Kidney glomerular epithelial cell (primary cell): ENCODE measurements at regions not wholly inside any gene's neighbourhood (a gene's known extent, or its start where the extent isn't known, plus 50 kb on each side); places are given as distances from the start of the nearest gene placed in this dataset.

Source experiments
- DNase-seq: peaks from one replicate; lab custom pipeline; 2025; lab: John Stamatoyannopoulos, UW

DNA sequence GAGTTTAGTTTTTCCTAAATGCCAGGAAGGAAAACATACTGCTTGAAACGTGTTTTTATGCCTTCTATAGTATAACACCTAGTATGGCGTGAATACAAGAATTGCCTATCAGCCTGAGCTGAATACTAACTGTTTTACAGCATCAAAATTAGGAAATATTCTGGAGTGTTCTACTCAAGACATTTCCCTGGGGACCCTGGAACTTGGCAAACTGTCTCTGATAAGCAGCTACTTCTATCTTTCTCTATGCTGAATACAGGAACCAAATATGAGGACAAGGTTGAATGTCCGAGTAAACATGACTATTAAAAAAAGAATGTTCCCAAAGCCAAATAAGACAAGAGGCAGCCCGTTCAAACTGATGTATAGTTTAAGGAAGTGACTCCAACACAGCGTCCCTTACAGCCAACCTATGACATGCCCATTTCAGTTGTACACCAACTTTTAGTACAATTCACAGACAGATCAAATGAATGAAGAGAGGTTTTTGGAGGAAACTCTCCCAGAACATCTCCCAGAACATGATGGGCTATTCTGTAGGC is 951.3 kb upstream of the ACVR2A start:
- no peak for DNase-seq

DNA sequence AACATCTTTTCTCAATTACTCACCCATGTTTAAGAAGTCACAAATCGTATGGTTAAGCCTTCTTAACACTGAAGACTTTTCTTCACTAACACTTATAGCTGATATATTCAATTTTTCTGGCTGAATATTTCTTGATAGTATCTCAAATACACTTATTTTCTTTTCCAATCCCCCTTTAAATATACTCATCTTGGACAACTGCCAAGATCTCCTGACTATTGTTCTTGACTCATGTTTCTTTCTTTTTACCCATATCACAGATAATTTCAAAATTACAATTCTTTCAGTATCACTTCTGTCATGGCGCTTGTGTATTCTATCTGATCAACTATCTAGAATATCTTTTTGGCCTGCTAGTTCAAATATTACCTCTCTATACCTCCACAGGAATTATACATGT is 954.3 kb upstream of the ACVR2A start:
- DNase-seq, result no peak

DNA sequence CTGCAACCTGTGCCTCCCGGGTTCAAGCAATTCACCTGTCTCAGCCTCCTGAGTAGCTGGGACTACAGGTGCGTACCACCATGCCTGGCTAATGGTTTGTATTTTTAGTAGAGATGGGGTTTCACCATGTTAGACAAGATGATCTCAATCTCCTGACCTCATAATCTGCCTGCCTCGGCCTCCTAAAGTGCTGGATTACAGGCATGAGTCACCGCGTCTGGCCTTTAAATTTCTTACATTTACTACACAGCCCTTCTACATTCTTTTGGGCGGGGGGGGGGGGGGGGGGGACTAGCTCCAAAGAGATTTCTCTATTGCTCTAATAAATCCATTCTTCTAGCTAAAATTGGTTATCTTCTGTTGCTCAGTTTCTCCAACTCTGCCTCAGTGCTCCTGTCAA is 964.9 kb upstream of the ACVR2A start:
- DNase-seq, result no peak

DNA sequence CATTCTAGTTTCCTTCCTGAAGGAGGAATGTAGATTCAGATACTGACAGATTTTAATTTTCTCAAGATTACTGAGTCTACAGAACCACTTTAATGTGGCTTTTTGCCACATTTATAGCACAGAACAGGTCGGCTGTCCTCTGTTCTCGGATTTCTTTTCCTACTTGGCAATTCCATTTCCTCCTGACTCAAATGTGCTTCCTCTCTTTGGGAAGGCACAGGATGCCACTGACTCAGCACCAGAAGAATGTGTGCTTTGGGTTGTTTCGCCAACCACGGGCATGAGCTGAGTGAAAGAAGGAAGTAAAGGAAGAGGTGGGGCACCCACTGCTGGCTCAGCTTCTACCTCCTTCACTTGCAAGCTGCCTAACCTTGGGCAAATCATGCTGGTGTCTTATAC is 970.6 kb upstream of the ACVR2A start:
- DNase-seq, result peak; percentile 66

DNA sequence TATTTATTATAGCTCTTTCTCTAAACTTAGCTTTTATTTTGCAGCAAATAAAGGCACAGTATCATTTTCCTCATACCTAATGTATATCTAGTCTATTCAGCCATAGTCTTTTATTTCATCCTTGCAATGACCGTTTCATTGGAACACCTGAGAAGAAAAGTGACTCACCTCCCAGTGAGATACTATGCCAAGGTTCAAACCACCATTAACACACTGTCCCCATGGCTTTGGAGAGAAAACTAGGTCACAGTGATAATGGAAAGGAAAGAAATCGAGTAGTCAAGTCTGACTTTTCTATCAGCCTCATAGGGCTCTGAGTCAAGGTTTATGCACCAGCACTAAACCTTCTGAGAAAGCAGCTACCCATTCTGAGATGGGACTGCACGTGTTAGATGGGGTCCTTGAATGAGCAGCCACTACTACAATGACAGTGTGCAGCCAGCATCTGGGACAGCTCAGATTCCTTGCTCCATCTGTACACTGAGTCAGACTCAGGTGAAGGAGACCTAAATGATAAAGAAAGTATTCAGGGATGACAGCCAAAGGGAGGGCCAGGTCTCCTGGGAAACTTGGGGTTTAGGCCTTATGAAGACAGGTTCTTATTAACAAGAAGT is 971.1 kb upstream of the ACVR2A start:
- no peak for DNase-seq

DNA sequence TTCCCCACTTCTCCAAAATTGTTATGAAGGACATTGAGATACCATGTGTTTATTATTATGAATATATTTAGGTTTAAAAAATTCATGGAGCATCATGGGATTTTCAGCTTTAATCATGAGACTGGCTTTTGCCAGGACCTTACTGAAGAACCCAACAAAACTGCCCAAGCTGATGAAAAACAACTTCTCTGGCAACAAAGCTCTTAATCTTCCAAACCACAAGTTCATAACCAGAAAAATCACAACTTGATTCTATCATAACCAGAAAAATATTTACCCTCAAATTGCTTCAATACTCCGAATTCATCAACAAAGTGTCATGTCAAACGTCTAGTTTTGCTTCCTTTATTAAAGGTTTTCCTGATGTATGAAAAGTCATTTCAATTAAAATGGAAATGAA is 971.8 kb upstream of the ACVR2A start:
- DNase-seq, result no peak

DNA sequence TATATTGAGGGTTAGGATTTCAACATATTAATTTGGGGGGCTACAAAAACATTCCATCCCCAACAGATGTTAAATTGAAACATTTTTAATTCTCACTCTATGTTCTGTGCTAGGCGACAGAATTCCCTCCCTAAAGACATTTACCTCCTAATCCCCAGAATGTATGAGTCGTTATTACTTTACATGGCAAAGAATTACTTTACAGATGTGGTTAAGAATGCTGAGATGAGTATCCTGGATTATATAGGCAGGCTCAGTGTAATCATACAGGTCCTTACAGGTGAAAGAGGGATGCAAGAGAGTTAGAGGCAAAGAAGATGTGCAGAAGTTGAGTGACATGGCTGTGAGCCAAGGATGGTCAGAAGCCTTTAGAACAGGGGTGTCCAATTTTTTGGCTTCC is 974.1 kb upstream of the ACVR2A start:
- no peak for DNase-seq

DNA sequence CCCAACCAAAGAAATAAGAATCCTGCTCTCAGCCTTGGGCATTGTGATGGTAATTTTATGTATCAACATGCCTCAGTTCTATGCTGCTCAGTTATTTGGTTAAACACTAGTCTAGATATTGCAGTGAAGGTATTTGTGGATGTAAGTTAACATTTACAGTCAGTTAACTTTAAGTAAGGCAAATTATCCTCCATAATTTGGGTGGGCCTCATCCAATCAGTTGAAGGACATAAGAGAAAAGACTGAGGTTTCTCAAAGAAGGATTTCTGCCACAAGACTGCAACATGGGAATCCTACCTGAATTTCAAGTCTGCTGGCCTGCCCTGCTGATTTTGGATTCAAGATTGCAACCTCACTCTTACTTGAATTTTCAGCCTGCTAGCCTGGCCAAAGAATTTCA is 975.5 kb upstream of the ACVR2A start:
- DNase-seq, result no peak

DNA sequence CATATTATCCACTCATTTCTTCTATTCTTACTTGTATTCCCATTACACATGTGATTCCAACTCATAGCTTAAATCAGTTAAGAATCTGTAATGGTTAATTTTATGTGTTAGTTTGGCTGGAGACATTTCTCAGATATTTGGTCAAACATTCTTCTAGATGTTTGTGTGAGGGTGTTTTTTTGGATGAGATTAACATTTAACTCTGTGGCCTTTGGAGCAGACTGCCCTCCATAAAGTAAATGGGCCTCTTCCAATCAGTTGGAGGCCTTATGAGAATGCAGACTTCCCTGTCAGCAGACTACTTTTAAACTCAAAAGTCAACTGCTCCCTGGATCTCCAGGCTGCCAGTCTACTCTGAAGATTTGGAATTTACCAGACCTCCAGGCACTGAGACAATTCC is 976.8 kb upstream of the ACVR2A start:
- DNase-seq, result no peak

DNA sequence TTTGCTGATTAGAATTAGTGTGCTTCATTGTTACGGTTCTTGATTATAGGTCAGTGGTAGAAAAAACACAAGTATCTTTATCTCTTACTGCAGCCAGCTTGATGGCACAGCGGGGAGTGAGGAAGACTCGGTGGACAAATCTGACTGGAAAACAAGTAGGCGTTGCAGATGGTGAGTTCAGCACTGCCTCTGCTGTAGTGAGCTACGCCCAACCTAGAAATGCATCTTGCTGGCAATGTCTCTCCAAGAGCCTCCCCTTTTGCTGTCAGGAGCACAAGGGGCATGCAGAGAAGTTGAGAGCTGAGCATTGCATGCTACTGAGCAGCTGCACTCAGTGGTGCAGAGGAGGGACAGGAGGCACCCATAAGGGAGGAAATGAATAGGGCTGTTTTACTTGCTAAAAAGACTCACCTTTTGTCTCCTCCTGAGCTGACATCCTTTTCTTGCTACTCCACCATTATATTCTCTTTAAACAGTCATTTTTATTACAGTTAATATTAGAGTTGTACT is 977.3 kb upstream of the ACVR2A start:
- no peak for DNase-seq

DNA sequence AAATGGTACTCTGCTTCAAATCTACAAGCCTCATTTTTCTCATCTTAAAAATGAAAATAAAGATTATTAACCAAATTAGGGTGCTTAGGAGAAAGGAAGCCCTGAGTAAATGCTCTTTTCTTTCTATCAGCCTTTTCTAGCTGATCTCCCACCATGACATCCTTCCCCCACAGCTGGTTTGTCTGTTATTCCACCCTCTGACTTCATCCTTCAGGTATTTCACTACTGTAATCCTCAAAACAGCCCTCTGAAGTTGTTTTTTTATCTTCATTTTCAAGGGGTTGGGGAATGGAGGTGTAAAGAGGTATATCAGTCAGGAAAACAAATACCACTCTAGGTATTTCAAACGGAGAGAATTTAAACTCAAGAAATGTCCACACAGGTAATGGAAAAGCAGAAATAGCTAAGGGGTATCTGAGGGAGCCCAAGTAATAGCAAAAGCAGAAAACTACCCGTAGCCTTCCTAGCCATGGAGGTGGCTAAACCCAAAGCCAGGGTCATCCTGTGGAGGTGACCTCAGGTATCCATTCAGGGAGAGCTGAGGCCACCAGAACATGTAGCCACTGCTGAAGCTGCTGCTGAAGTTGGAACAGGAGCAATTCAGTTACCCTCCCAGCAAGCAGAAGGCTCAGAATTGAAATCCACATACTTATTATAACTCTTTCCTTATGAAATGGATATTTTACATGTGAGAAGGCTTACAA is 990.9 kb upstream of the ACVR2A start:
- peak; percentile 80 for DNase-seq

DNA sequence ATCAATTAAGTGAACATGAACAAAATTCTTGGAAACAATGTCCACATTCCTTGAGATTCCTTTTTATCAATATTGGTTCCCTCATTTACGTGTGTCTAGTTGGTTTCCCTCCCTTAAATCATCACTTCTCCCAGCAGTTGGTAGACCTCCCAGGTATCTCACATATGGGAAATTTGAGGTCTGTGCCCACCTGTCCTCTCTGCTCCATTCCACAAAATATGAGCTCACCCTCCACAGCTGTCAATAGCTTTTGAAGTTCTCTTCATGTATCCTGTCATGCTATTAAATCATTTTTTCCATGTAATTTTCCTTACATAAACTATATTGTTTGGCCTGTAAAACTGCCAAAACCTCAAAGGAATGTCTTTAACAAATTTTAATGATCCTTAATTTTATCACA is 992.2 kb upstream of the ACVR2A start:
- DNase-seq, result no peak

DNA sequence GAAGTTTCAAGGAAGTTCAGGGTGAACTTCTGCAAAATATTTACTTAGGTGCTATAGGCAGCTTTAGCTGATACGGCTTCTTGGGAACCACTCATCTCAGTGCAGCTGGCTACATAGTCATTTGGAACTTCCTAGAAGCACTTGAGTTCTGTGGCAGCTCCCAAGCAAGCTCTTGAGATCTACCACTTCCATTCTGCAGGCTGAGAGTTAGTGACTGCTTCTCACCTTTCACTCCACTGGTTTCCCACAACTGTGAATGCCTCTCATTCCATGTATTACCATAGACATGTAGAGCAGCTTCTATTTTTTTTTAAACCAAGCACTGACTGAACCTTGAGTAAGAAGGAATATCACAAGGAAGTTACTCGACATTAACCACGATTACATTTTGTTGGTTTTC is 994.1 kb upstream of the ACVR2A start:
- DNase-seq, result peak; percentile 23

DNA sequence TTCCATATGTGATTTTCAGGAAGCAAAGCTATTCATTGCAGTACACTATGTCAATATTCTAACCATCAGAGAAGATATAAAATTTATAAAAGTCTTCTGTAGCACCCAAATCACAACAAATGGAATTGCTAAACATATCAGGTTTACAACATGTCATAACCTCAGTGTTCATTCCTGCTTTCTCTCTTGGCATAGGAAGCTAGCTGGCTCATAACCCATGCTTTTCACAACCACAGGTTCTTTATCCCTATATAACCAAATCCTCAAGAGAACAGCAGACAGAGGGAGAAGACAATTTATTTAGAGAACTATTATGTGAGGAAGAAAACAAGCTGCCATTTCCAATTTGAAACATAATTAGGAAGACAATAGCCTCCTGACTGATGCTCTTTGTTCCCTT is 997.0 kb upstream of the ACVR2A start:
- DNase-seq, result no peak

DNA sequence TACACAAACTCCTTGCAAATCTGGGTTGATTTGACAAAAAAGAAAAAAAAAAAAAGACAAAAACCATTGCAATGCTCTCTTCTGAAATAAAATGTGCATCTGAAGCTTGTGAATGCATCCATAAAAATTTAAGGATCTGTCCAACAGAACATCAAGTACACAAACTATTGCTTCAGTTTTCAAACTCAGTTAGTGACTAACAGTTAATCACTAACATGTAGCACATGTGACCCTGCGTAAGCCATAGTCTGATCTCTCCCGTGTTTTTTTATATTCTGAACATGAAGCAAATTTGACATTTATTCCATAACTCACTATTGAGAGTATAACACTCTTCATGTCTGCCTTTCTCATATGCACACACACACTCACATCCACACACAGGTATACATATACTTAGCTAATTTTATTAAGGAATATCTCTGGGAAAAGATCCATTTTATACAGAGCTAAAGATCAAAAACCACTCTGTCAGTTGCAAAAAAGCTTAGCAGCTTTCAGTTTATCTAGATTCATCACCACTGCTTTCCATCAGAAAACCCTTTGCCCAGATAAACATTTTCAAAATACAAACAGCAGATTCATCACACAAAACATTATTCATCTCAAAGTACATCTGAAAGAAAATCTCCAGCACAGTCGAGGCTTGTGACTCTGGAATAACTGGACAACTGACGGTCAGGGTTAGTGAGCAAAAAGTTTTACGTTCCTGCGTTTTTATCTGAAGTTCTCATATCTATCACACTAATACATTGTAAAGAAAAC is 1000.4 kb upstream of the ACVR2A start:
- no peak for DNase-seq

DNA sequence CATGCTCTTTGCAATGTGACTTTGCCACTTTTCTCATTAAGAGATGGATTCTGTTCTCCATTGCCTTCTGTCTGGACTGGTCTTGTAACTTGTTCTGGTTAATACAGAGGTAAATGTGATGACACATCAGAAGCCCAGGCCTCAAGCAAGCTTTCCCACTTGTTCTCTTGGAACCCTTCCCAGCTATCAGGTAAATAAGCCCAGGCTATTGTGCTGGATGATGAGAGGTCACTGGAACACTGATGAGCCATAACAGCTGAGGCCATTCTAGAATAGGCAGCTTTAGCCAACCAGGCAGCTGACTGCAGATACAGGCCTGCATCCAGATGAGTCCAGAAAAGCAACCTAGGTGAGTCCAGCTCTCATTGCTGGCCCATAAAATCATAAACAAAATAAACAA is 1007.0 kb upstream of the ACVR2A start:
- DNase-seq, result peak; percentile 55

DNA sequence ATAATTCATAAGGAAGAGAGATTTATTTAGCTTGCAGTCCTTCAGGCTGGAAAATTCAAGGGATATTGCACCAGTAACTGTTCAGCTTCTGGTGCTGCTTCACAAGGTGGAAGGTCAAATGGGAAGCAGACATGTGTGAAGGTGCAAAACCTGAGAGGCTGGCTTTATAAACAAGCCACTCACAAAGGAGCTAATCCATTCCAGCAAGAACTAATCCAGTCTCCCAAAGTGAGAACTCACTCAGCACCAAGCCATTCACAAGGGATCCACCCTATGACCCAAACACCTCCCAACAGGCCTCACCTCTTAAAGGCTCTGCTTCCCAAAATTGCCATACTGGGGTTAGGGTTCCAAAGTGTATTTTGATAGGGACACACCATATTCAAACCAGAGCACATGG is 1018.4 kb upstream of the ACVR2A start:
- no peak for DNase-seq

DNA sequence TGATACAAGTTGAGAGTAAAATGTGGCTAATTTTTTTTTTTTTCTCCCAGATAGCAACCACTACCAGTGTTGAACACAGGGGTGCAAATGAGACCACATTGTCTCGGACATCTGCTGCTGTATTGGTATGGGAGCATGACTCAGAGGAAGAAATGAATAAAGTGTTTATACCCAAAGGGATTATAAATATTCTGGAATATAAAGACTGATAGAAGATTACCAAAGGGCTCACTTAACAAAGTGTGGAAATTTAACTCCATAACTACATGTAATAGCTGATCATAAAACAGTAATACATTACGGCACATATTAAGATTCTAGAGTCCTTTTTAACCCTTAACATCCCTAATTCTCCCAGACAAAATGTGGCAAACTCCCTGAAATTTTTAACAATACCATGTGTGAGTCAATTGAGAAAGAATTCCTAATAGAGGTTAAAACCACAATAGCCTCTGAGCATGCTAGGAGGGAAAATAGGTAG is 1023.0 kb upstream of the ACVR2A start:
- no peak for DNase-seq

DNA sequence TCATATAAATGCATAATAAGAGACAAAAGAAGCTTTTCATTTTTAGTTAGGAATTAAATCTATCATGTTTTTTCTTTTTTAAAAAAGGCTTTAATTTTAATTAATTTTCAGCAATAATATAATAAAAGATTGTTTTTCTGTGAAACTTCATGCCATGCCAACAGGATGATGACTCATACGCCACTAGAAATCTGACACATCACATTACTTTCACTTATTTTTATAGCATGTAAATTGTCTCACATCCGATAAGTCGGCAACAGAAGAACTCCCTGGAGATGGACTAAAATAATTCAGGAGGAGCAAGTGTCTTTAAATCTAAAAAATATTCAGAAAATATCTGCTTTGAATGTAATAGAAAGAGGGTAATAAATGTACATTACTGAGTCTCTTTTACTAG is 1024.2 kb upstream of the ACVR2A start:
- DNase-seq, result no peak

DNA sequence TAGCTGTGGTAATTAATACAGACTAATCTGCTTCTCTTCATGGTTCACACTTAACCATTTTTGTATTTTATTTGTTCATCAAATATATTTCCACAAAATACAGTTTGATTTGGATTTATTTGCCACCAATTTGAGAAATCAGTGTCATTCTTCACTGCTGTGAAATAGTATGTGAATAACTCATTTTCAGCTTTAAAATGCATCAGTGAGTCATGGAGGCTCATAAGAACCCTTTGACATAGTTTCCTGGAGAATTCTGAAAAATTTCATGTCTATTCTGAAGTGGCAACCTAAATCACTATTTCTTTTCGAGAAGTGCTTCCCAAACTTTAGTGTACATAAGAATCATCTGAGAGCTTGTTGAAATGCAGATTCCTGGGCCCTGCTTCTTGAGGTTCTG is 1026.7 kb upstream of the ACVR2A start:
- DNase-seq, result no peak

DNA sequence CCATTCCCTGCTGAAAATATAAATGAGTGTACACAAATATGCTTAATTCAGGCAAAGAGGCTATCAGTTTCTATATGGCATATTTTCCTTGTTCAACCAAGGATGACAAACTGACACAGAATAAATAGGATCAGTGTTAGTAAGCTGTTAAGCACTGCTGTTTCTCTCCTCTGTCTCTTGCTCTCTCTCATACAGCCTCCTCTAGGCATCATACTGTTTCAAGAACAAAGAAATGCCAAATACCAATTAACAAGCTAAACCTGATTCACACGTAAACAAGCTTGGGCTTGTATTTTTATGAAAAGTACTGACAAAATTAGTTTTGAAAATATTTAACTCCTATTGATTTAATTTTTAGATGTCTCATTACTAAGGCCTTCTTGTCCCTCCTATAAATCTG is 1027.2 kb upstream of the ACVR2A start:
- DNase-seq, result no peak

DNA sequence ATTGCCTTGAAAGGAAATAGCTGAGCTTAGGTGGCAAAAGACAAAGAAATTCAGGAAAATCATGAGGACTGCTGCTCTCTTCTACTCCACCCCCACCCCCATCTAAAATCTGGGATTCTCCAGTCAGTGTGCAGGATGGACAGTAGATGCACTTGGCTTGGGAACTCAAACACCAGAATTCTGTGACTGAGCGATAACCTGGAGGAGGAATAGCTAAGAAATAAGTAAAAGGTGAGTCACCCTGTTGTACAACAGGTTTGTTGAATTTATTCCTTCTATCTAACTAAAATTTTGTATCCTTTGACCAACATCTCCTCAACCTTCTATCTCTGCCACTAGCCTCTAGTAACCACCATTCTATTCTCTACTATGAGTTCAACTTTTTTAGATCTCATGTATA is 1029.9 kb upstream of the ACVR2A start:
- peak; percentile 51 for DNase-seq
